Naive thymus-derived CD8-positive, alpha-beta T cell (primary cell): ENCODE measurements at regions not wholly inside any gene's neighbourhood (a gene's known extent, or its start where the extent isn't known, plus 50 kb on each side); places are given as distances from the start of the nearest gene placed in this dataset.
"Not testable (repeated sequence)": the region's sequence is repeated elsewhere in the genome, so short reads cannot be mapped to it uniquely, and the experiment has no call there.

ENCODE experiments used
- ATAC-seq, 2 donors: fragments of 150-1000 bp; cut with Tn5 transposase in 1 of 2; sonication (Bioruptor Pico), chemical (Tn5 transposase) in 1 of 2; 1 replicate in 1 of 2; 2 replicates in 1 of 2; pipeline ENCODE4 v1.10.0; 2021; ENCODE audit warnings: mild to moderate bottlenecking in 2 of 2, moderate library complexity in 2 of 2
- POLR2A ChIA-PET: fragments of 350-600 bp; sonication (Branson Sonifier 250); formaldehyde crosslinking; loops from one replicate; lab custom pipeline; 2021; ENCODE audit warnings: antibody characterized with exemption; lab: Charles Lee
- DNase-seq, 10 donors: peaks; one replicate each; pipeline versions ENCODE4 v3.0.0 to v3.0.0-alpha.2; 2020 to 2022
- H3K27ac Mint-ChIP-seq, 10 donors: one replicate each; pipeline ENCODE4 v1.8.0; 2020 to 2022; ENCODE audit warnings: mild to moderate bottlenecking in 10 of 10, mixed read lengths in 10 of 10, moderate library complexity in 4 of 10, inconsistent platforms in 1 of 10
- H3K27me3 Mint-ChIP-seq, 5 donors: one replicate each; pipeline ENCODE4 v1.8.0; 2021 to 2022; ENCODE audit warnings: mixed read lengths in 5 of 5
- H3K36me3 Mint-ChIP-seq, 3 donors: one replicate each; pipeline ENCODE4 v1.8.0; 2020 to 2022; ENCODE audit warnings: mixed read lengths in 3 of 3, mild to moderate bottlenecking in 2 of 3, inconsistent platforms in 1 of 3
- H3K4me1 Mint-ChIP-seq, 4 donors: one replicate each; pipeline ENCODE4 v1.8.0; 2021 to 2022; ENCODE audit warnings: mixed read lengths in 4 of 4
- H3K4me3 Mint-ChIP-seq, 10 donors: one replicate each; pipeline ENCODE4 v1.8.0; 2020 to 2022; ENCODE audit warnings: mild to moderate bottlenecking in 10 of 10, mixed read lengths in 10 of 10, moderate library complexity in 6 of 10, inconsistent platforms in 1 of 10
- H3K9me3 Mint-ChIP-seq, 9 donors: one replicate each; pipeline ENCODE4 v1.8.0; 2020 to 2022; ENCODE audit warnings: mixed read lengths in 9 of 9, mild to moderate bottlenecking in 3 of 9, inconsistent platforms in 1 of 9, moderate library complexity in 1 of 9

- DNase-seq (no peak), ATAC-seq (no peak)
- Mint-ChIP-seq H3K27me3 (peaks cover 0 to 13% (median 1%) of the 10 kb centered on the region in 5 donors), H3K27ac (peak overlapping the region in 1 of 10 donors; percentile 15), H3K4me3 (no peak overlapping the region), H3K36me3 (peaks cover 0 to 13% (median 11%) of the 10 kb centered on the region in 3 donors), H3K4me1 (peaks cover 0 to 6% (median 5%) of the 10 kb centered on the region in 4 donors), H3K9me3 (peaks cover 2 to 18% (median 10%) of the 10 kb centered on the region in 9 donors)
- POLR2A ChIA-PET: no interaction called here
Measured at GRCh38 chr14:21795456-21795855, 121.8 kb upstream of the OR4E1 start.

GRCh38 chr14:21791749-21792148, 118.1 kb upstream of the OR4E1 start:
- POLR2A ChIA-PET: no interaction called here
- H3K36me3 Mint-ChIP-seq: peaks cover 0 to 12% (median 7%) of the 10 kb centered on the region in 3 donors

GRCh38 chr14:21788687-21789086, 115.1 kb upstream of the OR4E1 start:
- DNase-seq, H3K36me3 Mint-ChIP-seq, H3K4me3 Mint-ChIP-seq, H3K9me3 Mint-ChIP-seq, POLR2A ChIA-PET, ATAC-seq, H3K4me1 Mint-ChIP-seq: not testable (repeated sequence)
- peaks cover 7 to 14% (median 10%) of the 10 kb centered on the region in 5 donors for H3K27me3 Mint-ChIP-seq
- peak overlapping the region in 2 of 10 donors; percentile 7 to 64 for H3K27ac Mint-ChIP-seq

More at GRCh38 chr14:21791749-21792148, 118.1 kb upstream of the OR4E1 start:
- H3K9me3 Mint-ChIP-seq: peaks cover 2 to 15% (median 8%) of the 10 kb centered on the region in 9 donors
- no peak overlapping the region for H3K4me3 Mint-ChIP-seq
- peaks cover 0 to 8% (median under 1%) of the 10 kb centered on the region in 5 donors for H3K27me3 Mint-ChIP-seq
- peak overlapping the region in 5 of 10 donors; percentile 4 to 82 (median 67) for H3K27ac Mint-ChIP-seq
- ATAC-seq: no peak
- DNase-seq: no peak
- H3K4me1 Mint-ChIP-seq: peaks cover 0 to 6% (median 3%) of the 10 kb centered on the region in 4 donors

GRCh38 chr14:21787242-21787641, 113.6 kb upstream of the OR4E1 start:
- DNase-seq, H3K9me3 Mint-ChIP-seq, ATAC-seq, H3K27ac Mint-ChIP-seq, H3K4me3 Mint-ChIP-seq, H3K4me1 Mint-ChIP-seq, H3K36me3 Mint-ChIP-seq, POLR2A ChIA-PET: not testable (repeated sequence)
- H3K27me3 Mint-ChIP-seq: peaks cover 12 to 27% (median 22%) of the 10 kb centered on the region in 5 donors

GRCh38 chr14:21781543-21781942, 107.9 kb upstream of the OR4E1 start:
- H3K36me3 Mint-ChIP-seq: no peaks in the 10 kb centered on the region
- no peak overlapping the region for H3K4me3 Mint-ChIP-seq
- H3K9me3 Mint-ChIP-seq: no peaks in the 10 kb centered on the region
- no peaks in the 10 kb centered on the region for H3K4me1 Mint-ChIP-seq
- no peak overlapping the region for H3K27ac Mint-ChIP-seq
- ATAC-seq: no peak
- peaks cover 18 to 44% (median 26%) of the 10 kb centered on the region in 5 donors for H3K27me3 Mint-ChIP-seq
- POLR2A ChIA-PET: no interaction called here
- DNase-seq: no peak

GRCh38 chr14:21780429-21781084, 106.9 kb upstream of the OR4E1 start:
- Mint-ChIP-seq H3K27me3 (peaks cover 17 to 45% (median 23%) of the 10 kb centered on the region in 5 donors), H3K4me3 (no peak overlapping the region), H3K4me1 (no peaks in the 10 kb centered on the region), H3K36me3 (no peaks in the 10 kb centered on the region), H3K9me3 (no peaks in the 10 kb centered on the region), H3K27ac (no peak overlapping the region)
- ATAC-seq: no peak
- POLR2A ChIA-PET: no interaction called here
- DNase-seq: no peak

- peaks cover 0 to 7% (median 0%) of the 10 kb centered on the region in 4 donors for H3K4me1 Mint-ChIP-seq
- no peak for ATAC-seq
- H3K36me3 Mint-ChIP-seq: no peaks in the 10 kb centered on the region
- no peak for DNase-seq
- H3K27me3 Mint-ChIP-seq: peaks cover 0 to 27% (median 4%) of the 10 kb centered on the region in 5 donors
- POLR2A ChIA-PET: interaction anchor here (0.6 kb wide), 1 partner anchor 930 kb away, joined by 4 read pairs; no protein-coding TSS in a partner anchor
- H3K9me3 Mint-ChIP-seq: no peaks in the 10 kb centered on the region
- H3K27ac Mint-ChIP-seq: no peak overlapping the region
- H3K4me3 Mint-ChIP-seq: no peak overlapping the region
Measured at GRCh38 chr14:21771671-21772070, 98.1 kb upstream of the OR4E1 start.

- peak in 1 of 2 donors; percentile 68 for ATAC-seq
- POLR2A ChIA-PET: interaction anchor here (0.9 to 2.0 kb wide), 3 partner anchors 10 to 769 kb away, joined by 4 to 5 read pairs (median 4); no protein-coding TSS in a partner anchor
- peaks cover 0 to 5% (median 0%) of the 10 kb centered on the region in 9 donors for H3K9me3 Mint-ChIP-seq
Measured at GRCh38 chr14:21768875-21769257, 95.2 kb upstream of the OR4E1 start.

GRCh38 chr14:21768116-21768874, 94.7 kb upstream of the OR4E1 start:
- Mint-ChIP-seq H3K27me3 (peaks cover 0 to 14% (median 11%) of the 10 kb centered on the region in 5 donors), H3K9me3 (peaks cover 0 to 6% (median 0%) of the 10 kb centered on the region in 9 donors), H3K4me1 (peaks cover 0 to 7% (median 0%) of the 10 kb centered on the region in 4 donors), H3K36me3 (no peaks in the 10 kb centered on the region), H3K27ac (peak overlapping the region in 9 of 10 donors; percentile 52 to 92 (median 79)), H3K4me3 (peak overlapping the region; percentile 49 to 85 (median 72))
- DNase-seq (peak in 8 of 10 donors; percentile 7 to 69 (median 40)), ATAC-seq (peak; percentile 89 to 93)
- POLR2A ChIA-PET: interaction anchor here (0.9 to 2.0 kb wide), 5 partner anchors 11 to 802 kb away, joined by 3 to 5 read pairs (median 4); no protein-coding TSS in a partner anchor

More at GRCh38 chr14:21768875-21769257, 95.2 kb upstream of the OR4E1 start:
- no peaks in the 10 kb centered on the region for H3K36me3 Mint-ChIP-seq
- peaks cover 0 to 7% (median 0%) of the 10 kb centered on the region in 4 donors for H3K4me1 Mint-ChIP-seq
- H3K27me3 Mint-ChIP-seq: peaks cover 0 to 15% (median 7%) of the 10 kb centered on the region in 5 donors
- peak overlapping the region in 9 of 10 donors; percentile 52 to 92 (median 79) for H3K27ac Mint-ChIP-seq
- H3K4me3 Mint-ChIP-seq: peak overlapping the region; percentile 49 to 85 (median 72)
- peak in 1 of 10 donors; percentile 3 for DNase-seq

GRCh38 chr14:21760360-21760759, 86.7 kb upstream of the OR4E1 start:
- H3K4me1 Mint-ChIP-seq, H3K4me3 Mint-ChIP-seq, POLR2A ChIA-PET, H3K27ac Mint-ChIP-seq, ATAC-seq, H3K36me3 Mint-ChIP-seq, DNase-seq: not testable (repeated sequence)
- peaks cover 10 to 48% (median 27%) of the 10 kb centered on the region in 5 donors for H3K27me3 Mint-ChIP-seq
- H3K9me3 Mint-ChIP-seq: peaks cover 0 to 18% (median 10%) of the 10 kb centered on the region in 9 donors

- peaks cover 4 to 9% (median 9%) of the 10 kb centered on the region in 4 donors for H3K4me1 Mint-ChIP-seq
- H3K27me3 Mint-ChIP-seq: peaks cover 0 to 18% (median 10%) of the 10 kb centered on the region in 5 donors
- H3K36me3 Mint-ChIP-seq: no peaks in the 10 kb centered on the region
- H3K27ac Mint-ChIP-seq: peak overlapping the region in 9 of 10 donors; percentile 39 to 92 (median 86)
- ATAC-seq (peak; percentile 61 to 75), DNase-seq (peak in 2 of 10 donors; percentile 29 to 36)
- POLR2A ChIA-PET: interaction anchor here (0.6 to 2.1 kb wide), 11 partner anchors 11 to 821 kb away, joined by 3 to 8 read pairs (median 5); no protein-coding TSS in a partner anchor
- H3K9me3 Mint-ChIP-seq: no peaks in the 10 kb centered on the region
- H3K4me3 Mint-ChIP-seq: peak overlapping the region; percentile 49 to 81 (median 67)
Measured at GRCh38 chr14:21749306-21749868, 75.8 kb upstream of the OR4E1 start.

- peak; percentile 84 to 88 for ATAC-seq
- peak overlapping the region in 9 of 10 donors; percentile 39 to 92 (median 86) for H3K27ac Mint-ChIP-seq
- H3K36me3 Mint-ChIP-seq: no peaks in the 10 kb centered on the region
- H3K9me3 Mint-ChIP-seq: no peaks in the 10 kb centered on the region
- peak in 8 of 10 donors; percentile 22 to 71 (median 48) for DNase-seq
- peak overlapping the region; percentile 49 to 81 (median 67) for H3K4me3 Mint-ChIP-seq
- H3K4me1 Mint-ChIP-seq: peaks cover 4 to 9% (median 9%) of the 10 kb centered on the region in 4 donors
- POLR2A ChIA-PET: interaction anchor here (0.6 to 2.1 kb wide), 11 partner anchors 10 to 821 kb away, joined by 3 to 8 read pairs (median 5); no protein-coding TSS in a partner anchor
- peaks cover 0 to 18% (median 9%) of the 10 kb centered on the region in 5 donors for H3K27me3 Mint-ChIP-seq
Measured at GRCh38 chr14:21748869-21749303, 75.3 kb upstream of the OR4E1 start.
